GM18867 (cell line): ENCODE measurements at regions not wholly inside any gene's neighbourhood (a gene's known extent, or its start where the extent isn't known, plus 50 kb on each side); places are given as distances from the start of the nearest gene placed in this dataset.

Source experiments
- ATAC-seq: cut with Tn5 transposase; IDR thresholded peaks from one replicate; pipeline ENCODE4 v1.9.1; 2021; ENCODE audit warnings: mild to moderate bottlenecking, moderate library complexity; ENCODE audit not compliant: unreplicated experiment

- no peak for ATAC-seq
These were observed 214.7 kb downstream of the GAS1 start for GRCh38 chr9:86732514-86733171.

GRCh38 chr9:86731511-86732063 is 215.7 kb downstream of the GAS1 start:
- no peak for ATAC-seq

GRCh38 chr9:86730163-86730928 is 217.0 kb downstream of the GAS1 start:
- no peak for ATAC-seq

- ATAC-seq, result no peak
These were observed 222.8 kb downstream of the GAS1 start for GRCh38 chr9:86724529-86724928.

GRCh38 chr9:86723346-86723745 is 224.0 kb downstream of the GAS1 start:
- ATAC-seq, result no peak

GRCh38 chr9:86722706-86723075 is 224.6 kb downstream of the GAS1 start:
- ATAC-seq, result no peak

GRCh38 chr9:86721843-86722705 is 225.2 kb downstream of the GAS1 start:
- no peak for ATAC-seq

- no peak for ATAC-seq
These were observed 226.0 kb downstream of the GAS1 start for GRCh38 chr9:86721226-86721781.

GRCh38 chr9:86720639-86721225 is 226.6 kb downstream of the GAS1 start:
- ATAC-seq, result no peak

- ATAC-seq, result no peak
These were observed 228.8 kb downstream of the GAS1 start for GRCh38 chr9:86718388-86719049.

GRCh38 chr9:86716326-86716922 is 230.9 kb downstream of the GAS1 start:
- no peak for ATAC-seq

- ATAC-seq, result no peak
These were observed 232.3 kb downstream of the GAS1 start for GRCh38 chr9:86714999-86715398.

- no peak for ATAC-seq
These were observed 233.3 kb downstream of the GAS1 start for GRCh38 chr9:86713970-86714369.

- no peak for ATAC-seq
These were observed 233.8 kb downstream of the GAS1 start for GRCh38 chr9:86713470-86713869.

GRCh38 chr9:86708918-86709835 is 238.1 kb downstream of the GAS1 start:
- ATAC-seq, result no peak

- ATAC-seq, result no peak
These were observed 239.3 kb downstream of the GAS1 start for GRCh38 chr9:86707932-86708510.

- ATAC-seq, result no peak
These were observed 240.9 kb downstream of the GAS1 start for GRCh38 chr9:86706391-86706790.

GRCh38 chr9:86705490-86705889 is 241.8 kb downstream of the GAS1 start:
- no peak for ATAC-seq
